NB4 (cell line): ENCODE measurements at regions not wholly inside any gene's neighbourhood (a gene's known extent, or its start where the extent isn't known, plus 50 kb on each side); places are given as distances from the start of the nearest gene placed in this dataset.

ENCODE experiments used
- CTCF ChIP-seq: IDR thresholded peaks from one replicate; pipeline ENCODE4 v1.5.1; 2012; ENCODE audit warnings: low read depth, low read length
- POLR2A ChIP-seq: IDR thresholded peaks from 2 replicates; pipeline ENCODE4 v1.6.1; 2011; ENCODE audit warnings: mild to moderate bottlenecking; ENCODE audit not compliant: insufficient read length; ENCODE audit errors: extremely low read depth

GRCh38 chr5:74516211-74516636 lies 124.3 kb downstream of the ENC1 start:
- TF ChIP-seq CTCF (no peak), POLR2A (no peak)
